Heart left ventricle (tissue), 13 donors: ENCODE measurements at regions not wholly inside any gene's neighbourhood (a gene's known extent, or its start where the extent isn't known, plus 50 kb on each side); places are given as distances from the start of the nearest gene placed in this dataset.

Experiments
- CTCF ChIP-seq, 12 donors: fragments of 200-600 bp; sonication (generic) in 4 of 12; IDR thresholded peaks; one replicate each; pipeline versions ENCODE4 v1.5.0 to v1.8.0; 2018 to 2022; ENCODE audit warnings: antibody characterized with exemption in 12 of 12, mild to moderate bottlenecking in 5 of 12
- POLR2A ChIP-seq, 2 donors: fragments of 450-650 bp; IDR thresholded peaks; one replicate each; pipeline ENCODE4 v1.6.1; 2017; ENCODE audit warnings: antibody characterized with exemption in 2 of 2, mild to moderate bottlenecking in 2 of 2, moderate library complexity in 2 of 2
- donor health status: ischemic (EF 13 %, LVEDD 7.1; RV severe dilation, severe dysfunction).
- donor health status: DM: no; HTN: yes; CAD: no.
- donor health status: DM: no; HTN: no; CAD: no.
- donor health status: ischemic (EF 25% LVEDD 6.9; RV normal size, moderate dysfunction).
- donor health status: ischemic (EF 25% LVEDD 5.7; RV mildly dilated, moderate dysfunction).
- donor health status: ischemic (EF 35%, LVEDD 5.7; RV mildly dilated, moderate dysfunction).
- donor health status: nonischemic (EF 11% LVEDD 7.7; RV severe dilation, severe dysfunction).
- donor health status: DM: yes; HTN: yes; CAD: no.
- donor health status: PGD.
- donor health status: ischemic (EF 29% LVEDD 5.4; RV normal size, mild dysfunction).
- donor health status: nonischemic (EF 23%, LVEDD 6.1; RV moderate dilation, normal function).

- TF ChIP-seq POLR2A (IDR thresholded peaks at IDR 0.05): no peak
- no peak for TF ChIP-seq CTCF (IDR thresholded peaks at IDR 0.05)
These were observed 2661.6 kb downstream of the PCDH7 start for GRCh38 chr4:33381816-33382215.
